ENCODE measurements at regions not wholly inside any gene's neighbourhood (a gene's known extent, or its start where the extent isn't known, plus 50 kb on each side); places are given as distances from the start of the nearest gene placed in this dataset.

DNA sequence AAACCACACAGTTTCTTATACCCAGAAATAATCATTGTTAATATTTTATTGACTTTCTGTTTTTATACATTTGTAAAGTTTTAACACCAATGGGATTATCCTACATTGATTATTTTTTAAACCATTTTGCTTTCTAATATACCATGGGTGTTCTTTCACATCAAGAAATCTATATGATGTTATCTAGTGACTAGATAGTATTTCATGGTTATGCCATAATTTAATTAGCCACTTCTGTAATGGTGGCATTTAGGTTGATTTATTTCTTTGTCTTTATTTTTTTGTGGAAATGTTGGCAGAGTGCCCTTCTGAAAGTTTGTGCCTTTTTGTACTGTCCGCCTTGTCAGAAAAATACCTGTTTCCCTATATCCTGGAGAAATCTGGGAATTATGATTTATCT, 193.3 kb downstream of the CEP135 start:
- no peak for TF ChIP-seq POLR2A (IDR thresholded peaks at IDR 0.05; ENCODE audit: control extremely low read depth in 1 of 2, low read depth in 2 of 2, low read length in 2 of 2)
- TF ChIP-seq, protein P1, sequence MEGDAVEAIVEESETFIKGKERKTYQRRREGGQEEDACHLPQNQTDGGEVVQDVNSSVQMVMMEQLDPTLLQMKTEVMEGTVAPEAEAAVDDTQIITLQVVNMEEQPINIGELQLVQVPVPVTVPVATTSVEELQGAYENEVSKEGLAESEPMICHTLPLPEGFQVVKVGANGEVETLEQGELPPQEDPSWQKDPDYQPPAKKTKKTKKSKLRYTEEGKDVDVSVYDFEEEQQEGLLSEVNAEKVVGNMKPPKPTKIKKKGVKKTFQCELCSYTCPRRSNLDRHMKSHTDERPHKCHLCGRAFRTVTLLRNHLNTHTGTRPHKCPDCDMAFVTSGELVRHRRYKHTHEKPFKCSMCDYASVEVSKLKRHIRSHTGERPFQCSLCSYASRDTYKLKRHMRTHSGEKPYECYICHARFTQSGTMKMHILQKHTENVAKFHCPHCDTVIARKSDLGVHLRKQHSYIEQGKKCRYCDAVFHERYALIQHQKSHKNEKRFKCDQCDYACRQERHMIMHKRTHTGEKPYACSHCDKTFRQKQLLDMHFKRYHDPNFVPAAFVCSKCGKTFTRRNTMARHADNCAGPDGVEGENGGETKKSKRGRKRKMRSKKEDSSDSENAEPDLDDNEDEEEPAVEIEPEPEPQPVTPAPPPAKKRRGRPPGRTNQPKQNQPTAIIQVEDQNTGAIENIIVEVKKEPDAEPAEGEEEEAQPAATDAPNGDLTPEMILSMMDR (IDR thresholded peaks at IDR 0.05; ENCODE audit: control extremely low read depth in 1 of 3, insufficient read depth in 1 of 3, low read depth in 1 of 3, low read length in 3 of 3), result no peak
- TF ChIP-seq JUN (IDR thresholded peaks at IDR 0.05; ENCODE audit: low read depth, low read length), result no peak
- TF ChIP-seq CEBPB (IDR thresholded peaks at IDR 0.05; ENCODE audit: low read depth, low read length), result no peak
